ENCODE measurements at regions not wholly inside any gene's neighbourhood (a gene's known extent, or its start where the extent isn't known, plus 50 kb on each side); places are given as distances from the start of the nearest gene placed in this dataset.

DNA sequence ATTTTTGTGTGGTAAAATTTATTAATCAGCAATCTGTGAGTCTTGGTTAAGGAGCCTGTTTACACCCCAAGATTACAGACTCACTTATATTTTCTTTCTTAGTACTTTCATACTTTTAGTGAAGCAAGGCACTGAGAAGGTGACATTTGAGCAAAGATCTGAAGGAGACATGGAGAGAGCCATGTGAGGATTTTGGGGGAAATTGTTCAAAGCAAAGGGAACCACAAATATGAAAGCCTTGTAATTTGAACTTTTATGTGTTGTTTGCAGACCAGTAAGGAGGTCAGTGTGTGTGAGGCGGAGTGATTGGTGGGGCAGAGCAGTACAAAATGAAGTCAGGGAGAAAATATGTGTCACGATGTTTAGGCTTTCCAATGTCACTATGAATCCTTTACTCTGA, 140.7 kb upstream of the KLF12 start:
- TF ChIP-seq, protein P1, sequence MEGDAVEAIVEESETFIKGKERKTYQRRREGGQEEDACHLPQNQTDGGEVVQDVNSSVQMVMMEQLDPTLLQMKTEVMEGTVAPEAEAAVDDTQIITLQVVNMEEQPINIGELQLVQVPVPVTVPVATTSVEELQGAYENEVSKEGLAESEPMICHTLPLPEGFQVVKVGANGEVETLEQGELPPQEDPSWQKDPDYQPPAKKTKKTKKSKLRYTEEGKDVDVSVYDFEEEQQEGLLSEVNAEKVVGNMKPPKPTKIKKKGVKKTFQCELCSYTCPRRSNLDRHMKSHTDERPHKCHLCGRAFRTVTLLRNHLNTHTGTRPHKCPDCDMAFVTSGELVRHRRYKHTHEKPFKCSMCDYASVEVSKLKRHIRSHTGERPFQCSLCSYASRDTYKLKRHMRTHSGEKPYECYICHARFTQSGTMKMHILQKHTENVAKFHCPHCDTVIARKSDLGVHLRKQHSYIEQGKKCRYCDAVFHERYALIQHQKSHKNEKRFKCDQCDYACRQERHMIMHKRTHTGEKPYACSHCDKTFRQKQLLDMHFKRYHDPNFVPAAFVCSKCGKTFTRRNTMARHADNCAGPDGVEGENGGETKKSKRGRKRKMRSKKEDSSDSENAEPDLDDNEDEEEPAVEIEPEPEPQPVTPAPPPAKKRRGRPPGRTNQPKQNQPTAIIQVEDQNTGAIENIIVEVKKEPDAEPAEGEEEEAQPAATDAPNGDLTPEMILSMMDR (IDR thresholded peaks at IDR 0.05) = no peak
- TF ChIP-seq POLR2AphosphoS5 (IDR thresholded peaks at IDR 0.05) = no peak
